ENCODE measurements at regions not wholly inside any gene's neighbourhood (a gene's known extent, or its start where the extent isn't known, plus 50 kb on each side); places are given as distances from the start of the nearest gene placed in this dataset.

DNA sequence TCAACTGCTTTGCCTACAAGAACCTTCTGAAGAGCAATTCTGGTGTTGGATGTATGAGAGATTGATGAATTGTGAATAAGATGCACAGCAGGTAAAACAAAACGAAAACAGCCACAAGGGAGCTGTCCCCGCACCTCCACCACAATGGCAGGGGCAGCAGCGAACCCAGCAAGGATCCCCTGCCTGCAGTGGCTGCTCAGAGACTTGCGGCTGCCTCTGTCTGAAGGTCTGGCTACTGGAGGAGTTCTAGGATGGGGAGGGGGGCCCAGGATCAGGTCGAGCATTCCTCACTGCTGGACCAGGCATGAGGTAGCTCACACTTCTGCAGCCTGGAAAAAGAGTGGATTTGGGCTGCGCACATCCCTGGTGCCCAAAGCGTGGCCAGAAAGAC, 523.5 kb downstream of the CDH26 start:
- H3K4me1 Mint-ChIP-seq, result peaks cover 6% of the 10 kb centered on the region
- no peaks in the 10 kb centered on the region for H3K36me3 Mint-ChIP-seq (ENCODE audit: low read depth)
- no peak overlapping the region for H3K27ac Mint-ChIP-seq (ENCODE audit: unreplicated experiment)
- no peak for DNase-seq (ENCODE audit: low read depth, low spot score)
- no peaks in the 10 kb centered on the region for H3K9me3 Mint-ChIP-seq
- H3K27me3 Mint-ChIP-seq (ENCODE audit: low read depth), result peaks cover 6% of the 10 kb centered on the region
- H3K4me3 Mint-ChIP-seq, result no peak overlapping the region
- TF ChIP-seq, protein P1, sequence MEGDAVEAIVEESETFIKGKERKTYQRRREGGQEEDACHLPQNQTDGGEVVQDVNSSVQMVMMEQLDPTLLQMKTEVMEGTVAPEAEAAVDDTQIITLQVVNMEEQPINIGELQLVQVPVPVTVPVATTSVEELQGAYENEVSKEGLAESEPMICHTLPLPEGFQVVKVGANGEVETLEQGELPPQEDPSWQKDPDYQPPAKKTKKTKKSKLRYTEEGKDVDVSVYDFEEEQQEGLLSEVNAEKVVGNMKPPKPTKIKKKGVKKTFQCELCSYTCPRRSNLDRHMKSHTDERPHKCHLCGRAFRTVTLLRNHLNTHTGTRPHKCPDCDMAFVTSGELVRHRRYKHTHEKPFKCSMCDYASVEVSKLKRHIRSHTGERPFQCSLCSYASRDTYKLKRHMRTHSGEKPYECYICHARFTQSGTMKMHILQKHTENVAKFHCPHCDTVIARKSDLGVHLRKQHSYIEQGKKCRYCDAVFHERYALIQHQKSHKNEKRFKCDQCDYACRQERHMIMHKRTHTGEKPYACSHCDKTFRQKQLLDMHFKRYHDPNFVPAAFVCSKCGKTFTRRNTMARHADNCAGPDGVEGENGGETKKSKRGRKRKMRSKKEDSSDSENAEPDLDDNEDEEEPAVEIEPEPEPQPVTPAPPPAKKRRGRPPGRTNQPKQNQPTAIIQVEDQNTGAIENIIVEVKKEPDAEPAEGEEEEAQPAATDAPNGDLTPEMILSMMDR (conservative IDR thresholded peaks at IDR 0.05), result no peak

DNA sequence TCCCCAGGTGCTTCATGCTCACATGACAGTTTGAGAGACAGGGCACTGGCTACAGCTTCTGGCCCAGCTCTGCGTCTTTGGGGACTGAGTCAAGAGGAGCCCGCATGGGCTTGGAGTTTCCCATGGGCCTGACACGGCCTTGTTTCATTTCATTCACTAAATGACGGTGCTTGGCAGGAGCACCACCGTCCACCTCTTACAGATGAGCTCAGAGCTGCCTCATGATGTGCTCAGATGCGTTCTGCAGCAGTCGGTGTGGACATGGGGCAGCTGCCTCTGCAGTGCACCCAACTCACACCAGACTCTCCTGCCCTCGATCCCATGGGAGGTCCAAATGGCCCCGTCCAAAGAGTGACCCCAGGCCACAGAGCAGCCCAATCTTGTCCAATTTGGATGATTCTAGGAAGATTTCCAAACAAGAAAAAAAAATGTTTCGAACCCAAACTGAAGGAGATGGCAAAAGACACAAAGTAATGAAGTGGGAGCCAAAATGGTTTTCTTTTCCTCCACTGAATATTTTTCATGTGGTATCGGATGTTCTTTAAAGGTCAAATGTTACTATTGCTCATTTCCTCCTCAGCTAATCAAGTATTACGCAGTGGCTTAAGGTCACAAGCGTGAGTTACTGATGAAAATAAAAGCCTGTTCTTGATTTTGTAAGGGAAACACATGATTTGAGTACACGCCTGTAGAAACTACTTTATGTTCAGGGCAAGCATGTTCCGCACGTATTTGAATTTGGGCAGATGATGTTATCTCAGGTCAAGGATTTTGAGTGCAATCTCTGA, 524.2 kb downstream of the CDH26 start:
- no peaks in the 10 kb centered on the region for H3K9me3 Mint-ChIP-seq
- no peak overlapping the region for H3K4me3 Mint-ChIP-seq
- DNase-seq (ENCODE audit: low read depth, low spot score), result no peak
- no peak overlapping the region for H3K27ac Mint-ChIP-seq (ENCODE audit: unreplicated experiment)
- TF ChIP-seq, protein P1 (conservative IDR thresholded peaks at IDR 0.05), result no peak
- no peaks in the 10 kb centered on the region for H3K36me3 Mint-ChIP-seq (ENCODE audit: low read depth)
- H3K27me3 Mint-ChIP-seq (ENCODE audit: low read depth), result peaks cover 6% of the 10 kb centered on the region
- peaks cover 6% of the 10 kb centered on the region for H3K4me1 Mint-ChIP-seq

DNA sequence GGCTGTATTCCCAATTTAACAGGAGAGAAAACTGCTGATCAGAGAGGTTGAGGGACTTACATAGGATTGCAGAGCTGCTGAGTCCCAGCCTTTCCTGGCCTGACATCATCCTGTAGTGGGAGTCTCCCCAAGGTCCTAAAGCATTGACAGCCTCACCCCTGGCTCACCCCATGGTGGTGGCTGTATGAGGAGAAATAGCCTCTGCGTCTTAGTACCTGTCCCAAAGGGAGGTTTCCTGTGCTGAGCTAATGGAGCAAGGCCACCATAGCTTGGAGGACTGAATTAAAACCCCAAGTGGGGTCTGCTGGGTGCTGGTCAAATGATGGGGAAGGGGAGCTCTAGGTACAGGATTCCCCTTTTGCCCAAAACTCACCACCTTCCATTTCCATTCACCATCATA, 525.1 kb downstream of the CDH26 start:
- Mint-ChIP-seq H3K36me3 (ENCODE audit: low read depth) (no peaks in the 10 kb centered on the region), H3K4me1 (peaks cover 6% of the 10 kb centered on the region), H3K4me3 (no peak overlapping the region), H3K27ac (ENCODE audit: unreplicated experiment) (no peak overlapping the region), H3K9me3 (no peaks in the 10 kb centered on the region), H3K27me3 (ENCODE audit: low read depth) (peaks cover 4% of the 10 kb centered on the region)
- TF ChIP-seq, protein P1 (conservative IDR thresholded peaks at IDR 0.05), result no peak
- no peak for DNase-seq (ENCODE audit: low read depth, low spot score)

DNA sequence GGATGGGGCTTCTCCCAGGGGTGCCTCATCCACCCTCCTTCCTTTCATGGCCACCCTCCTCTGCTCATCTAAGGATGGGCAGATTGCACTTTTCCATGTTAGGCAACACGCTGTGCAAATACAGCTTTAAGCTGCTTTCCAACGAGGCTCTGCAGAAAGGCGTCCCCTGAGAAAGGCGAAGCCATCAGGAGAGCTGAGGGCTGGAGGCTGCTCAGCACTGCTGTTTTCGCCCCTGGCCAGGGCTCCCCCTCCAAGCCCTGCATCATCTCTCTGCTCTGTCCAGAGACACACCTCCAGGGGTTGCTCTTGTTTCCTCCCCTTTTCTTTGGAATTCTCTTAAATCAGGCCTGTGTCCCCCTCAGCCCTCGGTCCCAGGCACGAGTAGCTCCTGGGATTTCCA, 526.1 kb downstream of the CDH26 start:
- no peak for DNase-seq (ENCODE audit: low read depth, low spot score)
- Mint-ChIP-seq H3K27ac (ENCODE audit: unreplicated experiment) (no peak overlapping the region), H3K4me1 (peaks cover 6% of the 10 kb centered on the region), H3K9me3 (no peaks in the 10 kb centered on the region), H3K36me3 (ENCODE audit: low read depth) (no peaks in the 10 kb centered on the region), H3K4me3 (no peak overlapping the region), H3K27me3 (ENCODE audit: low read depth) (peaks cover 3% of the 10 kb centered on the region)
- TF ChIP-seq, protein P1 (conservative IDR thresholded peaks at IDR 0.05), result no peak

DNA sequence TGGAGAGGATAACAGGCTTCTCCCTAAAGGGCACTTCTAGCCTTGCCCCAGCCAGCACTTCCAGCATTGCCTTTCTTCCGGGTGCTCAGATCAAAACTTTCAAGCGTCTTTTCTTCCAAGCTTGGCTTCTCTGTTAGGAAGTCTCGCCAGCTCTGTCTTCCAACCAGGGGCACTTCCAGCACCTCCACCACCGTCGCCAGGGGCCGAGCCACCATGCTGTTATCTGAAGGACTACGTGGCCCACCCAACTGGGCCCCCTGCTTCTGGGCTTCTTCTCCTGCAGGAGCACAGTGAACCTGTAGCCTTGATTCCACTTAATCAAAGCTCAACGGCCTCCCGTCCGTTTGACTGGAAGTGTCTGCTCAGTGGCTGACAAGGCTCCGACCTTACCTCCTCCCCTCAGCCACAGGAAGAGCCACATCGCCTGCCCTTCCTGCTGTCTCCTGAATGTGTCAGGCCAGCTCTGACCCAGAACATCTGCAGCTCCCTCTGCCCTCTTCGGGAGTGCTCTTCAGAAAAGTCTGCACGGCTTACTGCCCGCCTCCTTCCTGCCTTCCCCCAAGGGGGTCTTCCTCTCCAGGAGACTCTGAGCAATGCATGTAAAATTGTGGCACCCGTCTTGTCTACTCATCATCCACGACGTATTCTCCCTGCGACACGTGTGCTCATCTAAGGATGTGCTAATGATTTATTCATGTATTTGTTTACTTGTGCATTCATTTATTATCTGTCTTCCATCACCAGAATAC, 527.0 kb downstream of the CDH26 start:
- no peak overlapping the region for H3K27ac Mint-ChIP-seq (ENCODE audit: unreplicated experiment)
- H3K4me1 Mint-ChIP-seq, result peaks cover 10% of the 10 kb centered on the region
- no peaks in the 10 kb centered on the region for H3K36me3 Mint-ChIP-seq (ENCODE audit: low read depth)
- no peak overlapping the region for H3K4me3 Mint-ChIP-seq
- no peaks in the 10 kb centered on the region for H3K9me3 Mint-ChIP-seq
- peaks cover 3% of the 10 kb centered on the region for H3K27me3 Mint-ChIP-seq (ENCODE audit: low read depth)
- TF ChIP-seq, protein P1 (conservative IDR thresholded peaks at IDR 0.05), result no peak
- no peak for DNase-seq (ENCODE audit: low read depth, low spot score)

Measured in neural crest cell (in vitro differentiated cells).